Kidney epithelial cell (primary cell): ENCODE measurements at regions not wholly inside any gene's neighbourhood (a gene's known extent, or its start where the extent isn't known, plus 50 kb on each side); places are given as distances from the start of the nearest gene placed in this dataset.

Source experiments
- DNase-seq: peaks from one replicate; pipeline ENCODE4 v3.0.0-alpha.2; 2010; ENCODE audit warnings: low read depth
- H3K27me3 ChIP-seq: 2 replicates; pipeline ENCODE4 v1.6.0; 2011; ENCODE audit warnings: low read length; ENCODE audit not compliant: control insufficient read depth, insufficient read depth
- H3K36me3 ChIP-seq: 2 replicates; pipeline ENCODE4 v1.5.1; 2011; ENCODE audit warnings: low read length; ENCODE audit not compliant: control insufficient read depth, insufficient read depth
- H3K4me3 ChIP-seq: 2 replicates; pipeline ENCODE4 v1.5.1; 2011; ENCODE audit warnings: low read depth, mild to moderate bottlenecking, control low read depth, low read length
- CTCF ChIP-seq: IDR thresholded peaks from 2 replicates; pipeline ENCODE4 v1.5.1; 2011; ENCODE audit warnings: mild to moderate bottlenecking, moderate library complexity, low read length, control low read depth, inconsistent platforms; ENCODE audit not compliant: insufficient read depth, poor library complexity, severe bottlenecking

- DNase-seq = no peak
- Histone ChIP-seq H3K27me3 (no peaks in the 10 kb centered on the region), H3K4me3 (no peak overlapping the region), H3K36me3 (no peaks in the 10 kb centered on the region)
- TF ChIP-seq CTCF = no peak
Observed at GRCh38 chr1:188857526-188858087, 1620.1 kb downstream of the BRINP3 start.

- no peak for DNase-seq
- no peak overlapping the region for H3K4me3 ChIP-seq
- H3K36me3 ChIP-seq = no peaks in the 10 kb centered on the region
- no peaks in the 10 kb centered on the region for H3K27me3 ChIP-seq
- TF ChIP-seq CTCF = no peak
Observed at GRCh38 chr1:188867614-188868013, 1610.0 kb downstream of the BRINP3 start.

- Histone ChIP-seq H3K27me3 (no peaks in the 10 kb centered on the region), H3K4me3 (no peak overlapping the region), H3K36me3 (no peaks in the 10 kb centered on the region)
- TF ChIP-seq CTCF = no peak
- DNase-seq = no peak
Observed at GRCh38 chr1:188871164-188871563, 1606.5 kb downstream of the BRINP3 start.

- no peak for TF ChIP-seq CTCF
- Histone ChIP-seq H3K27me3 (no peaks in the 10 kb centered on the region), H3K36me3 (no peaks in the 10 kb centered on the region), H3K4me3 (no peak overlapping the region)
- no peak for DNase-seq
Observed at GRCh38 chr1:188872376-188872775, 1605.3 kb downstream of the BRINP3 start.

- Histone ChIP-seq H3K27me3 (no peaks in the 10 kb centered on the region), H3K36me3 (no peaks in the 10 kb centered on the region)
- TF ChIP-seq CTCF = no peak
Observed at GRCh38 chr1:188877668-188878067, 1600.0 kb downstream of the BRINP3 start.

GRCh38 chr1:188888386-188888785 is 1589.3 kb downstream of the BRINP3 start:
- DNase-seq = no peak
- H3K36me3 ChIP-seq = no peaks in the 10 kb centered on the region

More at GRCh38 chr1:188877668-188878067, 1600.0 kb downstream of the BRINP3 start:
- DNase-seq = no peak
- no peak overlapping the region for H3K4me3 ChIP-seq

More at GRCh38 chr1:188888386-188888785, 1589.3 kb downstream of the BRINP3 start:
- no peak for TF ChIP-seq CTCF
- no peak overlapping the region for H3K4me3 ChIP-seq
- no peaks in the 10 kb centered on the region for H3K27me3 ChIP-seq
